ENCODE measurements at regions not wholly inside any gene's neighbourhood (a gene's known extent, or its start where the extent isn't known, plus 50 kb on each side); places are given as distances from the start of the nearest gene placed in this dataset.
"Not testable (repeated sequence)": the region's sequence is repeated elsewhere in the genome, so short reads cannot be mapped to it uniquely, and the experiment has no call there.

DNA sequence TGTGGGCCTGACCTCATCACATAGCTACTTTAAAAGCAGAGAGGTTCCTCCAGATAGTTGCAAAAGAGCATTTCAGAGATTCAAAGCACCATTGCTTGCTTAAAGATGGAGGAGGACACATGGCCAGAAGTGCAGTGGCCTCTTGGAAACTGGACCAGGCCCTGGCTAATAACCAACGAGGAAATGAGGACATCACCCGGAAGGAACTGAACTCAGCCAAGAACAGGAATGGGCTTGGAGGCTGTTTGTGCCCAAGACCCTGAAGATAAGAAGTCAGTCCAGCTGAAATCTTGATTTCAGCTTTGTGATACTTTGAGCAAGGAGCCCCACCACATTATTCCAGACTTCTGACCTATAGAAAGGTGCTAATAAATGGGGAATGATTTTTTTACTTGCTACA is 437.0 kb downstream of the PTPRC start:
- H3K9ac ChIP-seq (ENCODE audit: low read length in 2 of 2): no peak overlapping the region
- H3K4me1 ChIP-seq (ENCODE audit: control insufficient read depth, insufficient read depth, low read length): no peaks in the 10 kb centered on the region
- H3K27ac ChIP-seq (ENCODE audit: low read length): no peak overlapping the region
- H3K36me3 ChIP-seq (ENCODE audit: control insufficient read depth in 2 of 2, insufficient read depth in 2 of 2, low read length in 2 of 2): no peaks in the 10 kb centered on the region
- H3K27me3 ChIP-seq (ENCODE audit: control insufficient read depth in 1 of 2, insufficient read depth in 2 of 2, low read length in 2 of 2): no peaks in the 10 kb centered on the region
- H3K4me3 ChIP-seq (ENCODE audit: low read length in 2 of 2): no peak overlapping the region
- H3K9me3 ChIP-seq (ENCODE audit: control insufficient read depth in 2 of 2, low read length in 2 of 2): no peaks in the 10 kb centered on the region

DNA sequence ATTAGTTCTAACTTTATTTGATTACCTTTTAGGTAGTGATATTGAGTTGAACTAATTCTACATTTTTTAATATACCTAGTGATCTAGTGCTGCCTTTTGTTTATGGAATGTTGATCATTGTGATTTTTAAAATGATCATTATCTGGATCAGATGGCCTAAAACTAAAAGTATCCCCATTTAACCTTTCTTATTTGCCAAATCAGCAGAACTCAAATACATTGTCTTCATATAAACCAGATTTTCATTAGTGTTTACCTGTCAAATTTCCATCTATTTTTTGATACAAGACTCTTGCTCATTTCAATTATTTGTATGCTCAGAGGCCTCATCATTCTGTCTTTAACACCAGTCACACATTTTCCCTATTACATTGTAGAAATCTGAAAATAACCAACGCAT is 441.2 kb downstream of the PTPRC start:
- Histone ChIP-seq H3K36me3 (ENCODE audit: control insufficient read depth in 2 of 2, insufficient read depth in 2 of 2, low read length in 2 of 2) (no peaks in the 10 kb centered on the region), H3K4me1 (ENCODE audit: control insufficient read depth, insufficient read depth, low read length) (no peaks in the 10 kb centered on the region), H3K9ac (ENCODE audit: low read length in 2 of 2) (no peak overlapping the region), H3K27ac (ENCODE audit: low read length) (no peak overlapping the region), H3K27me3 (ENCODE audit: control insufficient read depth in 1 of 2, insufficient read depth in 2 of 2, low read length in 2 of 2) (no peaks in the 10 kb centered on the region), H3K9me3 (ENCODE audit: control insufficient read depth in 2 of 2, low read length in 2 of 2) (no peaks in the 10 kb centered on the region), H3K4me3 (ENCODE audit: low read length in 2 of 2) (no peak overlapping the region)

DNA sequence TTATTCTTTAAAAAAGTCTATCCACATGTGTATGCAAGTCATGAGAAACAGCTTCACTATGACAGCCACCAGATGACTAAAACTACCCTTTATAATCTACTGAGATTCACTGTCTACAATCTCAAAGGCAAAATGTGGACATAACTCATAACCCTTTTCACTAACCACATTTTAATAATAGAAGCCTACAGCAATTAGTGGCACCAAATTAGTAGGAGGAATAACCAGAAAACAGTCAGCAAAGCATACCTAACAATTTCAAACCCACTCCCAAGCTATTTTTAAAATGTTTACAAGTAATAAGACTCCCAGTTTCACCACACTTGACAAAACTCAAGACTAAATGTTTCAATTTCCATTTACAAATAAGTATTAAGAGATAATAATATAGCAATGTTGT is 442.9 kb downstream of the PTPRC start:
- Histone ChIP-seq H3K4me3 (ENCODE audit: low read length in 2 of 2) (no peak overlapping the region), H3K27ac (ENCODE audit: low read length) (no peak overlapping the region), H3K36me3 (ENCODE audit: control insufficient read depth in 2 of 2, insufficient read depth in 2 of 2, low read length in 2 of 2) (no peaks in the 10 kb centered on the region), H3K4me1 (ENCODE audit: control insufficient read depth, insufficient read depth, low read length) (no peaks in the 10 kb centered on the region), H3K27me3 (ENCODE audit: control insufficient read depth in 1 of 2, insufficient read depth in 2 of 2, low read length in 2 of 2) (no peaks in the 10 kb centered on the region), H3K9ac (ENCODE audit: low read length in 2 of 2) (no peak overlapping the region), H3K9me3 (ENCODE audit: control insufficient read depth in 2 of 2, low read length in 2 of 2) (no peaks in the 10 kb centered on the region)

DNA sequence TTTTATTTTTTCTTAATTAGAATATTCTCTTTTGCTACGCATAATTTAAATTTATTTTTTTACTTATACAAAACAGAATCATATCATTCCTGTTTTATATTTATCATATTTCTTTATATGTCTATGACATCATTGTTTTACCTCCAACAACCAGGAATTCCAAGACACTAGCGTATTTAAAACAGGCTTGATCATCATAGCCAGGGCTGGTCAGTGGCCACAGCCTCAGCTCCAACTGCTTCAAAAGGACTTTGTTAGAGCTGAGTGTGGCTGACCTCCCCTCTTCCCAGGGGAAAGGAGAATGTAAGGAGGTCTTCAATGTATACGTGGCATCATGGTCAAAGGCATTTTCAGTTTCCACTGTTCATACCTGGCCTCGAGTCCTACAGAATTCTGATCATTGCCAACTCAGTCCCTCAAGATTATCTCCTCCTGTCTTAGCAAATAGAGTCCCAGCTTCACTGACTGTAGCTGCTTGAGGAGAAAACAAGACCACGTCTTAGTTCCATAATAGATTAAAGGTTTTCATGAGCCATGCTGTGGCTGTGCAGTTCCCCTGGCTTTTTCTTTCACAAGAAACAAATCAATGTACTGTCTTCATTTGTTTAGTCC is 444.0 kb downstream of the PTPRC start:
- Histone ChIP-seq H3K27ac (ENCODE audit: low read length) (no peak overlapping the region), H3K4me1 (ENCODE audit: control insufficient read depth, insufficient read depth, low read length) (no peaks in the 10 kb centered on the region), H3K27me3 (ENCODE audit: control insufficient read depth in 1 of 2, insufficient read depth in 2 of 2, low read length in 2 of 2) (no peaks in the 10 kb centered on the region), H3K4me3 (ENCODE audit: low read length in 2 of 2) (no peak overlapping the region), H3K36me3 (ENCODE audit: control insufficient read depth in 2 of 2, insufficient read depth in 2 of 2, low read length in 2 of 2) (no peaks in the 10 kb centered on the region), H3K9ac (ENCODE audit: low read length in 2 of 2) (no peak overlapping the region), H3K9me3 (ENCODE audit: control insufficient read depth in 2 of 2, low read length in 2 of 2) (no peaks in the 10 kb centered on the region)

DNA sequence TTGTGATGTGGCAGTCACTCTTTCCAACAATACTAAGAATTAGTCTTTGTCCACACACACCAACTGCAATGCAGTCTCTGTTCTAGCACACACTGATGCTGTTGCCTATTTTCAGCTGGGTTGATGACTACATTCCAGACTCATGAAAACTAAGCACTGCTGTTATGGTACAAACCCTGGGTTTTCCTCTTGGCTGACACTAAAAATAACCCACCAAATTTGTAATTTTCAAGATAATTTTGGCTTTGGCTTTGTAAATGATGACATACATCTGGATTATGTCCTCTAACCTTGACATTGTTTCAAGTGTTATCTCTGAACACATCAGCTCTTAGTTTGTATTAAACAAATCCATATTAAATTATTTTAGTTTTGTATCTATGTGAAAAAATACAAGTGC is 444.8 kb downstream of the PTPRC start:
- no peak overlapping the region for H3K9ac ChIP-seq (ENCODE audit: low read length in 2 of 2)
- no peak overlapping the region for H3K27ac ChIP-seq (ENCODE audit: low read length)
- H3K27me3 ChIP-seq (ENCODE audit: control insufficient read depth in 1 of 2, insufficient read depth in 2 of 2, low read length in 2 of 2): no peaks in the 10 kb centered on the region
- H3K36me3 ChIP-seq (ENCODE audit: control insufficient read depth in 2 of 2, insufficient read depth in 2 of 2, low read length in 2 of 2): no peaks in the 10 kb centered on the region
- H3K4me1 ChIP-seq (ENCODE audit: control insufficient read depth, insufficient read depth, low read length): no peaks in the 10 kb centered on the region
- no peaks in the 10 kb centered on the region for H3K9me3 ChIP-seq (ENCODE audit: control insufficient read depth in 2 of 2, low read length in 2 of 2)
- H3K4me3 ChIP-seq (ENCODE audit: low read length in 2 of 2): no peak overlapping the region

DNA sequence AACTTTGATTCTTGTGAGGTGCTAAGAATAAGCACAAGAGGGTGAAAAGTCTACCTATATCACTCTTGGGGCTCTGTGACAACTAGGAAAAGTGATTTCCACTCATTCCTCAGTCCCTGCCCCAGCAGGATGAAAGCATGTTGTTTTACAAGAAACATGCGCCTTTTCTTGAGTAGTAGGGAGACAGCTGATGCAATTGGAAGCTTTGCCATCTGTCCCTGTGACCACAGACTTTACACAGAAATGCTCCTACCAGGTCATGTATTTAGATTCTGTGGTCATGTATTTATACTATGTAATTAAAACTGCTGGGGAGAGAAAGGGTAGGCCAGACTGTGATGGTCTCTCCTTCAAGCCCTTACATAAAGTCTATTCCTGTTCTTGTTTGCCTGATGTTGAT is 445.5 kb downstream of the PTPRC start:
- Histone ChIP-seq H3K9me3 (ENCODE audit: control insufficient read depth in 2 of 2, low read length in 2 of 2) (no peaks in the 10 kb centered on the region), H3K9ac (ENCODE audit: low read length in 2 of 2) (no peak overlapping the region), H3K36me3 (ENCODE audit: control insufficient read depth in 2 of 2, insufficient read depth in 2 of 2, low read length in 2 of 2) (no peaks in the 10 kb centered on the region), H3K4me3 (ENCODE audit: low read length in 2 of 2) (no peak overlapping the region), H3K4me1 (ENCODE audit: control insufficient read depth, insufficient read depth, low read length) (no peaks in the 10 kb centered on the region), H3K27me3 (ENCODE audit: control insufficient read depth in 1 of 2, insufficient read depth in 2 of 2, low read length in 2 of 2) (no peaks in the 10 kb centered on the region), H3K27ac (ENCODE audit: low read length) (no peak overlapping the region)

DNA sequence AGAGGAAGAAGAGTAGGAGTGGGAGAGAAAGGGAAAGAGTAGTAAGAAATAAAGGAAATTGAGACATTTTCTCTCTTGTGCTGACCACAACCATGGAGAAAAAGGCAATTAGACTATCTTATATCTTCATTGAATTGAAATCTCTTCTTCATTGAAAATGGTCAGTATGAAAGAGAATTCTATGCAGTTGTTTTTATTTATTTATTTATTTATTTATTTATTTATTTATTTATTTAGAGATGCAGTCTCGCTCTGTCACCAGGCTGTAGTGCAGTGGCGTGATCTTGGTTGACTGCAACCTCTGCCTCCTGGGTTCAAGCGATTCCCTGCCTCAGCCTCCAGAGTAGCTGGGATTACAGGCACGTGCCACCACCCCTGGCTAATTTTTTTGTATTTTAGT is 447.1 kb downstream of the PTPRC start:
- Histone ChIP-seq H3K9me3 (ENCODE audit: control insufficient read depth in 2 of 2, low read length in 2 of 2) (no peaks in the 10 kb centered on the region), H3K4me1 (ENCODE audit: control insufficient read depth, insufficient read depth, low read length) (no peaks in the 10 kb centered on the region), H3K27me3 (ENCODE audit: control insufficient read depth in 1 of 2, insufficient read depth in 2 of 2, low read length in 2 of 2) (no peaks in the 10 kb centered on the region), H3K9ac (ENCODE audit: low read length in 2 of 2) (no peak overlapping the region), H3K4me3 (ENCODE audit: low read length in 2 of 2) (no peak overlapping the region), H3K27ac (ENCODE audit: low read length) (no peak overlapping the region), H3K36me3 (ENCODE audit: control insufficient read depth in 2 of 2, insufficient read depth in 2 of 2, low read length in 2 of 2) (no peaks in the 10 kb centered on the region)

DNA sequence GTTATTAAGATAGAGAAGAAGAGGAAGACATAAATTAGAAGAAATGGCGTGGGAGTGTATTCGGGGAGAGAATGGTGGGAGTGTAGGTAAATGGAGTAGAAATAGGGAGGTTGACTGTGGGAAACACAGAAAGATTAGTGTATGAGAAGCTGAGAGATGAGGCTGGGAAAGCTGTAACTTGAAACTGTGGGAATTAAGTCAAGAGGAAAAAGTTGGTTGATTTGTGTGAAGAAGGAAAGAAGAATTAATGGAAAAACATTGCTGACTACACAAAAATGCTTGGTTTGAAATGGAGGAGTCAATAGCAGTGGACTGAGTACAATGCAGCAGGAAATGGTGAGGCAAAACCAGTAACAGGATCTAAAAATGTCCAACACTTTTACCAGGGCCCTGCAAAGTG is 448.3 kb downstream of the PTPRC start:
- Histone ChIP-seq H3K9me3 (ENCODE audit: control insufficient read depth in 2 of 2, low read length in 2 of 2) (no peaks in the 10 kb centered on the region), H3K9ac (ENCODE audit: low read length in 2 of 2) (no peak overlapping the region), H3K4me3 (ENCODE audit: low read length in 2 of 2) (no peak overlapping the region), H3K27me3 (ENCODE audit: control insufficient read depth in 1 of 2, insufficient read depth in 2 of 2, low read length in 2 of 2) (no peaks in the 10 kb centered on the region), H3K36me3 (ENCODE audit: control insufficient read depth in 2 of 2, insufficient read depth in 2 of 2, low read length in 2 of 2) (no peaks in the 10 kb centered on the region), H3K27ac (ENCODE audit: low read length) (no peak overlapping the region), H3K4me1 (ENCODE audit: control insufficient read depth, insufficient read depth, low read length) (no peaks in the 10 kb centered on the region)

DNA sequence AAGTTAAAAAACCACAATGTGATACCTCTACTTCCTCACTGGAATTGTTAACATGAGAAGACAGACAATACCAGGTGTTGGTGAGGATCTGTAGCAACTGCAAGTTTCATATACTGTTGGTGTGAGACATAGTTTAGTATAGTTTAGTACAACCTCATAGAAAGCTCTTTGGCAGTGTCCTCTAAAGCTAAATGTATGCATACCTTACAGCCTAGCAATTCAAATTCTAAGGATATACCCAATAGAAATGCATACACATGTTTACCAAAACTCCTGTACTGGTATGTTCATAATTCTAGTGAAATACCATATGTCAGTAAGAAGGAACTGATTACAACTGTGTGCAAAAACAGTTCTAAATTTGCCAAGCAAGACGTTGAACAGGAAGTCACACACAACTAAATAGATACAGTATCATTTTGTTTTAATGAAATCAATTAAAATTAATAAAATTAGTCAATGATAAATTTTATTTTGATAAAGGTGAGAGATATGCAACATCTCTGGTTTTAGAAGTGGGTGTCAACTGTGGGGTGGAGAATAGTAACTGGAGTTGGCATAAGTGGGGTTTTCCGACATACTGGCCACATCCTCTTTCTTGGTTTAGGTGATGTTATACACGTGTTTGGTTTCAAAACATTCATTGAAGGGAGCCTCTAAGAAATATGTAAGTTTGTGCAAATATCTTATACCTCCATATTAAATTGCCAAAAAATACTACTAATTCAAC is 450.7 kb downstream of the PTPRC start:
- H3K4me3 ChIP-seq (ENCODE audit: low read length in 2 of 2): no peak overlapping the region
- H3K27ac ChIP-seq (ENCODE audit: low read length): no peak overlapping the region
- no peak overlapping the region for H3K9ac ChIP-seq (ENCODE audit: low read length in 2 of 2)
- H3K4me1 ChIP-seq (ENCODE audit: control insufficient read depth, insufficient read depth, low read length): no peaks in the 10 kb centered on the region
- no peaks in the 10 kb centered on the region for H3K27me3 ChIP-seq (ENCODE audit: control insufficient read depth in 1 of 2, insufficient read depth in 2 of 2, low read length in 2 of 2)
- no peaks in the 10 kb centered on the region for H3K9me3 ChIP-seq (ENCODE audit: control insufficient read depth in 2 of 2, low read length in 2 of 2)
- H3K36me3 ChIP-seq (ENCODE audit: control insufficient read depth in 2 of 2, insufficient read depth in 2 of 2, low read length in 2 of 2): no peaks in the 10 kb centered on the region

DNA sequence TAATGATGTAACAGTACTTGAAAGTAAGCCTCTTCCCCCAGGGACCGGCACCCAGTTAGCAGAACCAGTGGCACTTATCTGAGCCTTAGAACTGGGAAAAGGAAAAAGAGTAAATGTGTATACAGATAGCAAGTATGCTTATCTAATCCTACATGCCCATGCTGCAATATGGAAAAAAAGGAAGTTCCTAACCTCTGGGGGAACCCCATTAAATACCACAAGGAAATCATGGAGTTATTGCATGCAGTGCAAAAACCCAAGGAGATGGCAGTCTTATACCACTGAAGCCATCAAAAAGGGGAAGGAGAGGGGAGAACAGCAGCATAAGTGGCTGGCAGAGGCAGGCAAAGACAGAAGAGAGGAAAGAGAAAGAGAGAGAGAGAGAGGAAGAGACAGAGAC is 456.8 kb downstream of the PTPRC start:
- H3K27me3 ChIP-seq (ENCODE audit: control insufficient read depth in 1 of 2, insufficient read depth in 2 of 2, low read length in 2 of 2); H3K4me3 ChIP-seq (ENCODE audit: low read length in 2 of 2); H3K27ac ChIP-seq (ENCODE audit: low read length); H3K36me3 ChIP-seq (ENCODE audit: control insufficient read depth in 2 of 2, insufficient read depth in 2 of 2, low read length in 2 of 2); H3K9me3 ChIP-seq (ENCODE audit: control insufficient read depth in 2 of 2, low read length in 2 of 2); H3K4me1 ChIP-seq (ENCODE audit: control insufficient read depth, insufficient read depth, low read length); H3K9ac ChIP-seq (ENCODE audit: low read length in 2 of 2): not testable (repeated sequence)

DNA sequence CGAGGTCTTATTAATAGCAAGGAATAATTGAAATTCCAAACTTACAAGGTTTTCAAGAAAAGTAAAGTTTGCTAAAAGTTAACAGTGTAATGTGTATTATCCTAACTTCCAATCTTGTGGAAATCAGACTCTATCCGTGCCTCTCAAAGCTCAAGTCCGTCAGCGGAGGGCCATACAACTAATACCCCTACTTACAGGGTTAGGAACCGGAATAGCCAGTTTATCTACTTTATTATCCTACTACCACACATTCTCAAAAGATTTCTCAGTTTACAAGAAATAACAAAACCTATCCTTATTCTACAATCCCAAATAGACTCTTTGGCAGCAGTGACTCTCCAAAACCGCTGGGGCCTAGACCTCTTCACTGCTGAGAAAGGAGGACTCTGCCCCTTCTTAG is 457.8 kb downstream of the PTPRC start:
- no peak overlapping the region for H3K4me3 ChIP-seq (ENCODE audit: low read length in 2 of 2)
- H3K27ac ChIP-seq (ENCODE audit: low read length): no peak overlapping the region
- no peaks in the 10 kb centered on the region for H3K9me3 ChIP-seq (ENCODE audit: control insufficient read depth in 2 of 2, low read length in 2 of 2)
- no peaks in the 10 kb centered on the region for H3K36me3 ChIP-seq (ENCODE audit: control insufficient read depth in 2 of 2, insufficient read depth in 2 of 2, low read length in 2 of 2)
- H3K4me1 ChIP-seq (ENCODE audit: control insufficient read depth, insufficient read depth, low read length): no peaks in the 10 kb centered on the region
- H3K9ac ChIP-seq (ENCODE audit: low read length in 2 of 2): no peak overlapping the region
- no peaks in the 10 kb centered on the region for H3K27me3 ChIP-seq (ENCODE audit: control insufficient read depth in 1 of 2, insufficient read depth in 2 of 2, low read length in 2 of 2)

Measured in stomach smooth muscle (tissue), 2 donors.